B cell (primary cell): ENCODE measurements at regions not wholly inside any gene's neighbourhood (a gene's known extent, or its start where the extent isn't known, plus 50 kb on each side); places are given as distances from the start of the nearest gene placed in this dataset.

ENCODE experiments used
- EZH2 ChIP-seq: IDR thresholded peaks from 2 replicates; pipeline ENCODE4 v1.6.1; 2012; ENCODE audit warnings: borderline replicate concordance, low read depth, mild to moderate bottlenecking, moderate library complexity, low read length; ENCODE audit not compliant: insufficient read depth, poor library complexity, severe bottlenecking
- TF ChIP-seq, protein P1 (sequence below): fragments of 200-600 bp; IDR thresholded peaks from one replicate; pipeline ENCODE4 v1.8.0; 2022; ENCODE audit warnings: antibody characterized with exemption, mild to moderate bottlenecking

DNA sequence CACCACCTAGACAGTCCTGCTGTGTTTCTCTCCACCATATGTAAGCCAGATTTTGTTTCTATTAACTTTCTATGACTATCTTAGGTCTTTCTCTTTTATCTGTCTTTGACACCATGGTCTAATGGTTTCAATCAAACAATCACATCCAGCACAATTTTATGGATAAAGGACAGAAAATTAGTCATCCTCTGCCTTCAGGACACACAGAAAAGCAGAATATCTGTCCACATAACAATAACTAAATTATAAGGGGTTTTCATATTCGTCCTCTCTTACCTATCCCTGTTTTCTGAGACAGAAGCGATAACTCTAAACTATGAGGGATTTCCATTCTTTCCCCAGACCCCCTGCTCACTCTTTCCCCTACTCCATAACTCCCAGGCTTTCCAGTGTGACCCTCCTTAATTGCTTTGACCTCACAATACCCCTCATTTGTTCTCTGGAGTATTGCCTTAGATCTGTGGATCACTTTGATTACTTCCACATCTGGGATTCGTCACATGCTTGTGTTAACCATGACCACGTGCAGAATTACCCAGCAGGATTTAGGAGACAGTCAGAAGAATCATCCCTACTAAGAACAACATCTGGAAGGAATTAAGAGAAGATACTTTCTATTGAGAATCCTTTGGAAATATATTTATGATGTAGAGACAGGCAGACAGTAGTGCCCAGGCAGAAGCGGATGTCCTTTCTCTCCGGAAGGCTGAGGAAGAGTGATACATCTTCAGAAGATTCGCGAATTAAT lies 108.2 kb upstream of the GREM2 start:
- TF ChIP-seq, protein P1, sequence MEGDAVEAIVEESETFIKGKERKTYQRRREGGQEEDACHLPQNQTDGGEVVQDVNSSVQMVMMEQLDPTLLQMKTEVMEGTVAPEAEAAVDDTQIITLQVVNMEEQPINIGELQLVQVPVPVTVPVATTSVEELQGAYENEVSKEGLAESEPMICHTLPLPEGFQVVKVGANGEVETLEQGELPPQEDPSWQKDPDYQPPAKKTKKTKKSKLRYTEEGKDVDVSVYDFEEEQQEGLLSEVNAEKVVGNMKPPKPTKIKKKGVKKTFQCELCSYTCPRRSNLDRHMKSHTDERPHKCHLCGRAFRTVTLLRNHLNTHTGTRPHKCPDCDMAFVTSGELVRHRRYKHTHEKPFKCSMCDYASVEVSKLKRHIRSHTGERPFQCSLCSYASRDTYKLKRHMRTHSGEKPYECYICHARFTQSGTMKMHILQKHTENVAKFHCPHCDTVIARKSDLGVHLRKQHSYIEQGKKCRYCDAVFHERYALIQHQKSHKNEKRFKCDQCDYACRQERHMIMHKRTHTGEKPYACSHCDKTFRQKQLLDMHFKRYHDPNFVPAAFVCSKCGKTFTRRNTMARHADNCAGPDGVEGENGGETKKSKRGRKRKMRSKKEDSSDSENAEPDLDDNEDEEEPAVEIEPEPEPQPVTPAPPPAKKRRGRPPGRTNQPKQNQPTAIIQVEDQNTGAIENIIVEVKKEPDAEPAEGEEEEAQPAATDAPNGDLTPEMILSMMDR: no peak
- TF ChIP-seq EZH2: no peak
